ENCODE measurements at regions not wholly inside any gene's neighbourhood (a gene's known extent, or its start where the extent isn't known, plus 50 kb on each side); places are given as distances from the start of the nearest gene placed in this dataset.

GRCh38 chr18:76263046-76264005, 231.7 kb downstream of the ZNF516 start:
- TF ChIP-seq, protein P1, sequence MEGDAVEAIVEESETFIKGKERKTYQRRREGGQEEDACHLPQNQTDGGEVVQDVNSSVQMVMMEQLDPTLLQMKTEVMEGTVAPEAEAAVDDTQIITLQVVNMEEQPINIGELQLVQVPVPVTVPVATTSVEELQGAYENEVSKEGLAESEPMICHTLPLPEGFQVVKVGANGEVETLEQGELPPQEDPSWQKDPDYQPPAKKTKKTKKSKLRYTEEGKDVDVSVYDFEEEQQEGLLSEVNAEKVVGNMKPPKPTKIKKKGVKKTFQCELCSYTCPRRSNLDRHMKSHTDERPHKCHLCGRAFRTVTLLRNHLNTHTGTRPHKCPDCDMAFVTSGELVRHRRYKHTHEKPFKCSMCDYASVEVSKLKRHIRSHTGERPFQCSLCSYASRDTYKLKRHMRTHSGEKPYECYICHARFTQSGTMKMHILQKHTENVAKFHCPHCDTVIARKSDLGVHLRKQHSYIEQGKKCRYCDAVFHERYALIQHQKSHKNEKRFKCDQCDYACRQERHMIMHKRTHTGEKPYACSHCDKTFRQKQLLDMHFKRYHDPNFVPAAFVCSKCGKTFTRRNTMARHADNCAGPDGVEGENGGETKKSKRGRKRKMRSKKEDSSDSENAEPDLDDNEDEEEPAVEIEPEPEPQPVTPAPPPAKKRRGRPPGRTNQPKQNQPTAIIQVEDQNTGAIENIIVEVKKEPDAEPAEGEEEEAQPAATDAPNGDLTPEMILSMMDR (IDR thresholded peaks at IDR 0.05), result no peak
- TF ChIP-seq POLR2A (IDR thresholded peaks at IDR 0.05) (no peak), POLR2AphosphoS5 (IDR thresholded peaks at IDR 0.05) (no peak)

All from suprapubic skin (tissue), 4 donors.